HCT116 (cell line): ENCODE measurements at regions not wholly inside any gene's neighbourhood (a gene's known extent, or its start where the extent isn't known, plus 50 kb on each side); places are given as distances from the start of the nearest gene placed in this dataset.

Source experiments
- ATAC-seq: fragments of 200-7000 bp; cut with Tn5 transposase; 2 replicates; pipeline ENCODE4 v1.9.1; 2020; ENCODE audit warnings: mild to moderate bottlenecking, moderate library complexity
- BruUV-seq: library from RNA; stranded (reverse); fragments of 400-500 nt; replicated peaks from 2 replicates; lab custom pipeline; 2021; lab: Mats Ljungman, UMichigan
- CTCF ChIA-PET: fragments of 300-600 bp; sonication (Branson Sonifier 250); formaldehyde crosslinking; loops from one replicate; lab custom pipeline; 2021; ENCODE audit warnings: antibody characterized with exemption; lab: Charles Lee
- POLR2A ChIA-PET: fragments of 300-600, 350-600 bp; sonication (Branson Sonifier 250); formaldehyde crosslinking; loops from one replicate; lab custom pipeline; 2021; ENCODE audit warnings: antibody characterized with exemption; lab: Charles Lee
- RAD21 ChIA-PET, 2 experiments: fragments of 300-600 bp; sonication (Branson Sonifier 250); formaldehyde crosslinking; loops; one replicate each; lab custom pipeline; 2023; ENCODE audit warnings: low total read pairs in 2 of 2; ENCODE audit not compliant: uncharacterized antibody in 2 of 2, unreplicated experiment in 2 of 2, low non-redundant PET in 1 of 2; lab: Charles Lee
- DNase-seq: peaks from one replicate; pipeline ENCODE4 v3.0.0-alpha.2; 2010; ENCODE audit warnings: low read depth, low spot score
- H2AFZ ChIP-seq: fragments of 200-600 bp; shearing (Covaris generic), sonication (generic); 2 replicates; pipeline ENCODE4 v1.6.1; 2017; ENCODE audit warnings: low read depth, mixed run types, mixed read lengths, antibody characterized with exemption, low read length; ENCODE audit not compliant: poor library complexity, severe bottlenecking
- H3K27ac ChIP-seq: 2 replicates; pipeline ENCODE4 v1.5.1; 2012; ENCODE audit warnings: low read depth, low read length
- H3K27me3 ChIP-seq: fragments of 200-600 bp; sonication (generic); 2 replicates; pipeline ENCODE4 v1.6.1; 2016; ENCODE audit warnings: mixed run types, low read length, mixed read lengths; ENCODE audit not compliant: insufficient read depth
- H3K36me3 ChIP-seq, 2 experiments: fragments of 200-500 bp in 1 of 2; fragments of 200-600 bp in 1 of 2; sonication (Bioruptor generic) in 1 of 2; sonication (generic) in 1 of 2; 2 replicates each; pipeline versions ENCODE4 v1.5.1 to v1.6.1; 2014 to 2016; ENCODE audit warnings: low read length in 2 of 2, inconsistent platforms in 1 of 2, mixed read lengths in 1 of 2, mixed run types in 1 of 2; ENCODE audit not compliant: insufficient read depth in 2 of 2, control insufficient read depth in 1 of 2
- H3K4me1 ChIP-seq, 2 experiments: fragments of 200-600 bp in 1 of 2; sonication (generic) in 1 of 2; 2 replicates each; pipeline versions ENCODE4 v1.5.1 to v1.6.1; 2012 to 2017; ENCODE audit warnings: low read length in 2 of 2, inconsistent platforms in 1 of 2, mild to moderate bottlenecking in 1 of 2, mixed read lengths in 1 of 2, mixed run types in 1 of 2, moderate library complexity in 1 of 2; ENCODE audit not compliant: insufficient read depth in 2 of 2, control insufficient read depth in 1 of 2
- H3K4me2 ChIP-seq: fragments of 200-600 bp; sonication (generic); 2 replicates; pipeline ENCODE4 v1.6.1; 2017; ENCODE audit warnings: mixed run types, low read length, mixed read lengths
- H3K4me3 ChIP-seq, 2 experiments: fragments of 200-600 bp in 1 of 2; sonication (generic) in 1 of 2; replicated peaks in 1 of 2; 2 replicates each; pipeline ENCODE4 v1.5.1; 2011 to 2016; ENCODE audit warnings: low read length in 2 of 2, control low read depth in 1 of 2, low read depth in 1 of 2, mild to moderate bottlenecking in 1 of 2, mixed read lengths in 1 of 2, mixed run types in 1 of 2
- H3K79me2 ChIP-seq: fragments of 200-600 bp; sonication (generic); 2 replicates; pipeline ENCODE4 v1.6.1; 2017; ENCODE audit warnings: mild to moderate bottlenecking, mixed run types, low read length, moderate library complexity, mixed read lengths; ENCODE audit not compliant: insufficient read depth
- H3K9ac ChIP-seq: fragments of 200-600 bp; sonication (generic); 2 replicates; pipeline ENCODE4 v1.6.1; 2016; ENCODE audit warnings: low read length, mixed read lengths
- H3K9me2 ChIP-seq: fragments of 200-600 bp; sonication (generic), shearing (Covaris generic); 2 replicates; pipeline ENCODE4 v1.6.1; 2017; ENCODE audit warnings: mixed run types, mild to moderate bottlenecking, moderate library complexity; ENCODE audit not compliant: insufficient read depth
- H3K9me3 ChIP-seq, 2 experiments: fragments of 200-500 bp in 1 of 2; fragments of 200-600 bp in 1 of 2; sonication (Bioruptor generic) in 1 of 2; sonication (generic) in 1 of 2; 2 replicates each; pipeline ENCODE4 v1.6.1; 2014 to 2017; ENCODE audit warnings: low read length in 2 of 2, mixed read lengths in 2 of 2, inconsistent platforms in 1 of 2, low read depth in 1 of 2, mild to moderate bottlenecking in 1 of 2, mixed run types in 1 of 2, moderate library complexity in 1 of 2; ENCODE audit not compliant: control insufficient read depth in 1 of 2, insufficient read depth in 1 of 2
- H4K20me1 ChIP-seq: fragments of 200-600 bp; sonication (generic), shearing (Covaris generic); 2 replicates; pipeline ENCODE4 v1.6.1; 2017; ENCODE audit warnings: mixed run types, mild to moderate bottlenecking, moderate library complexity; ENCODE audit not compliant: insufficient read depth
- ATF3 ChIP-seq: IDR thresholded peaks from 2 replicates; pipeline ENCODE4 v1.6.1; 2012
- CTCF ChIP-seq, 3 experiments: fragments of 200-600 bp in 1 of 3; sonication (generic) in 1 of 3; IDR thresholded peaks in 2 of 3; conservative IDR thresholded peaks in 1 of 3; 2 replicates each; pipeline ENCODE4 v1.5.1; 2012 to 2017; ENCODE audit warnings: low read depth in 2 of 3, low read length in 2 of 3, antibody characterized with exemption in 1 of 3, borderline replicate concordance in 1 of 3, control low read depth in 1 of 3, mild to moderate bottlenecking in 1 of 3, mixed read lengths in 1 of 3, mixed run types in 1 of 3, moderate library complexity in 1 of 3; ENCODE audit not compliant: insufficient read depth in 1 of 3
- EZH2 ChIP-seq: fragments of 200-600 bp; sonication (generic); IDR thresholded peaks from 2 replicates; pipeline ENCODE4 v1.6.1; 2017; ENCODE audit warnings: antibody characterized with exemption, mixed run types
- EZH2phosphoT487 ChIP-seq: fragments of 200-600 bp; IDR thresholded peaks from 2 replicates; pipeline ENCODE4 v1.6.1; 2018; ENCODE audit warnings: antibody characterized with exemption, borderline replicate concordance
- FOSL1 ChIP-seq: IDR thresholded peaks from 2 replicates; pipeline ENCODE4 v1.6.1; 2012; ENCODE audit warnings: low read depth
- JUND ChIP-seq: IDR thresholded peaks from 2 replicates; pipeline ENCODE4 v1.6.1; 2012
- REST ChIP-seq: IDR thresholded peaks from 2 replicates; pipeline ENCODE4 v1.6.1; 2012; ENCODE audit warnings: low read depth
- ZNF274 ChIP-seq: fragments of 200-500 bp; sonication (Bioruptor generic); IDR thresholded peaks from 2 replicates; pipeline ENCODE4 v1.6.1; 2014; ENCODE audit warnings: mild to moderate bottlenecking, low read depth, low read length, inconsistent platforms
- intact Hi-C: fragments of 100-400 bp; cut with micrococcal nuclease; formaldehyde crosslinking; loops from 2 replicates; pipeline ENCODE4 v1.10.0; 2022

GRCh38 chr10:130952086-130952485 lies 359.4 kb downstream of the TCERG1L start:
- ATAC-seq, result no peak

More at GRCh38 chr10:130952086-130952485, 359.4 kb downstream of the TCERG1L start:
- Histone ChIP-seq H3K4me3 (no peak overlapping the region), H3K9me2 (no peaks in the 10 kb centered on the region), H3K4me1 (no peaks in the 10 kb centered on the region), H3K4me2 (no peak overlapping the region), H2AFZ (no peak overlapping the region), H4K20me1 (no peaks in the 10 kb centered on the region), H3K27me3 (no peaks in the 10 kb centered on the region), H3K27ac (no peak overlapping the region), H3K36me3 (no peaks in the 10 kb centered on the region), H3K79me2 (no peaks in the 10 kb centered on the region), H3K9ac (no peak overlapping the region), H3K9me3 (no peaks in the 10 kb centered on the region)
- ChIA-PET POLR2A (no interaction called here), RAD21 (no interaction called here), CTCF (no interaction called here)
- TF ChIP-seq EZH2phosphoT487, result no peak
- no peak for TF ChIP-seq JUND
- TF ChIP-seq CTCF (IDR thresholded peaks at IDR 0.05 in 2 of 3, conservative IDR thresholded peaks at IDR 0.05 in 1 of 3; ENCODE audit: borderline replicate concordance in 1 of 3, insufficient read depth in 1 of 3, low read depth in 2 of 3, low read length in 2 of 3), result no peak
- TF ChIP-seq EZH2, result no peak
- TF ChIP-seq FOSL1, result no peak
- TF ChIP-seq REST, result no peak
- TF ChIP-seq ATF3, result no peak
- no peak for TF ChIP-seq ZNF274
- intact Hi-C loops, result no loop called here
- BruUV-seq, result no TSS peak
- no peak for DNase-seq
